Activated CD8-positive, alpha-beta T cell treated with anti-CD3 and anti-CD28 coated beads for 36 hours (primary cell): ENCODE measurements at regions not wholly inside any gene's neighbourhood (a gene's known extent, or its start where the extent isn't known, plus 50 kb on each side); places are given as distances from the start of the nearest gene placed in this dataset.

Experiments
- ATAC-seq: fragments of 200-7000 bp; cut with Tn5 transposase; one replicate; pipeline ENCODE4 v1.10.0; 2021; ENCODE audit warnings: mild to moderate bottlenecking, moderate library complexity
- CTCF ChIA-PET: fragments of 350-600 bp; sonication (Branson Sonifier 250); formaldehyde crosslinking; loops from one replicate; lab custom pipeline; 2021; ENCODE audit warnings: antibody characterized with exemption; lab: Charles Lee
- POLR2A ChIA-PET: fragments of 350-600 bp; sonication (Branson Sonifier 250); formaldehyde crosslinking; loops from one replicate; lab custom pipeline; 2021; ENCODE audit warnings: antibody characterized with exemption; lab: Charles Lee
- DNase-seq: peaks from one replicate; pipeline ENCODE4 v3.0.0-alpha.2; 2020
- H3K27ac Mint-ChIP-seq: one replicate; pipeline ENCODE4 v1.8.0; 2021; ENCODE audit warnings: mild to moderate bottlenecking, mixed read lengths
- H3K27me3 Mint-ChIP-seq: one replicate; pipeline ENCODE4 v1.8.0; 2021; ENCODE audit warnings: mixed read lengths
- H3K36me3 Mint-ChIP-seq: one replicate; pipeline ENCODE4 v1.8.0; 2021; ENCODE audit warnings: low read depth, mixed read lengths
- H3K4me1 Mint-ChIP-seq: one replicate; pipeline ENCODE4 v1.8.0; 2021; ENCODE audit warnings: low read depth, mixed read lengths
- H3K4me3 Mint-ChIP-seq: one replicate; pipeline ENCODE4 v1.8.0; 2021; ENCODE audit warnings: mild to moderate bottlenecking, moderate library complexity, mixed read lengths
- H3K9me3 Mint-ChIP-seq: one replicate; pipeline ENCODE4 v1.8.0; 2021; ENCODE audit warnings: mixed read lengths
- CTCF ChIP-seq: fragments of 200-600 bp; IDR thresholded peaks from one replicate; pipeline ENCODE4 v1.8.0; 2022; ENCODE audit warnings: antibody characterized with exemption, mild to moderate bottlenecking
- intact Hi-C: fragments of 100-400 bp; cut with micrococcal nuclease; formaldehyde crosslinking; loops from one replicate; pipeline ENCODE4 v1.10.0; 2022

- intact Hi-C loops: no loop called here
- no peak for ATAC-seq
- POLR2A ChIA-PET: no interaction called here
These were observed 184.3 kb upstream of the IRX1 start for GRCh38 chr5:3411363-3411762.

GRCh38 chr5:3401635-3402034 lies 194.0 kb upstream of the IRX1 start:
- ATAC-seq (no peak), DNase-seq (no peak)
- Mint-ChIP-seq H3K4me3 (no peak overlapping the region), H3K27me3 (no peaks in the 10 kb centered on the region), H3K4me1 (no peaks in the 10 kb centered on the region), H3K27ac (no peak overlapping the region), H3K9me3 (peaks cover 6% of the 10 kb centered on the region), H3K36me3 (no peaks in the 10 kb centered on the region)
- intact Hi-C loops: no loop called here
- ChIA-PET POLR2A (no interaction called here), CTCF (no interaction called here)
- TF ChIP-seq CTCF: no peak

More at GRCh38 chr5:3411363-3411762, 184.3 kb upstream of the IRX1 start:
- Mint-ChIP-seq H3K36me3 (no peaks in the 10 kb centered on the region), H3K27me3 (no peaks in the 10 kb centered on the region), H3K4me1 (no peaks in the 10 kb centered on the region), H3K27ac (no peak overlapping the region), H3K4me3 (no peak overlapping the region), H3K9me3 (peaks cover 9% of the 10 kb centered on the region)
- no peak for TF ChIP-seq CTCF
- CTCF ChIA-PET: no interaction called here
- DNase-seq: no peak

DNA sequence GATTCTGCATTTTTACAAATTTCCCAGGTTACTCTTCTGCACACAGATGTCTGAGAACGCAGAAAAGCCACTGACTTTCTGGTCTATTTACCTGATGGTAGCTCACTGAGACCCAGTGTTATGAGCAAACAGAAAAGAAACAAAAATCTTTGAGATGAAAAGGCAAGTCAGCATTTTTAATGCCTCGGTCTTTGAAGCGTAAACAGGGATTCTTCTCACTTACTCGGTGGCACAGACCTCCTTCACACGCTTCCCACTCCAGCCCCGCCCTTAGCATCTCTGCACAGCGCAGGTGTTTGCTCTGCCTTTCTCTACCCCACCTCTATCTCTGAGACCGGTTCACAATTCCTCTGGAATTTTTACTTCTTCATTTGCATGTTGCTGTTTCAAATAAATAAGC lies 195.0 kb upstream of the IRX1 start:
- Mint-ChIP-seq H3K4me3 (no peak overlapping the region), H3K27ac (no peak overlapping the region), H3K4me1 (no peaks in the 10 kb centered on the region), H3K36me3 (no peaks in the 10 kb centered on the region), H3K27me3 (no peaks in the 10 kb centered on the region), H3K9me3 (peaks cover 4% of the 10 kb centered on the region)
- no peak for TF ChIP-seq CTCF
- ChIA-PET CTCF (no interaction called here), POLR2A (no interaction called here)
- no peak for DNase-seq
- no peak for ATAC-seq
- intact Hi-C loops: no loop called here

- Mint-ChIP-seq H3K27ac (no peak overlapping the region), H3K36me3 (no peaks in the 10 kb centered on the region), H3K9me3 (peaks cover 4% of the 10 kb centered on the region), H3K4me3 (no peak overlapping the region), H3K4me1 (no peaks in the 10 kb centered on the region), H3K27me3 (no peaks in the 10 kb centered on the region)
- DNase-seq (no peak), ATAC-seq (no peak)
- ChIA-PET CTCF (no interaction called here), POLR2A (no interaction called here)
- TF ChIP-seq CTCF: no peak
- intact Hi-C loops: no loop called here
These were observed 200.6 kb upstream of the IRX1 start for GRCh38 chr5:3394891-3395599.

DNA sequence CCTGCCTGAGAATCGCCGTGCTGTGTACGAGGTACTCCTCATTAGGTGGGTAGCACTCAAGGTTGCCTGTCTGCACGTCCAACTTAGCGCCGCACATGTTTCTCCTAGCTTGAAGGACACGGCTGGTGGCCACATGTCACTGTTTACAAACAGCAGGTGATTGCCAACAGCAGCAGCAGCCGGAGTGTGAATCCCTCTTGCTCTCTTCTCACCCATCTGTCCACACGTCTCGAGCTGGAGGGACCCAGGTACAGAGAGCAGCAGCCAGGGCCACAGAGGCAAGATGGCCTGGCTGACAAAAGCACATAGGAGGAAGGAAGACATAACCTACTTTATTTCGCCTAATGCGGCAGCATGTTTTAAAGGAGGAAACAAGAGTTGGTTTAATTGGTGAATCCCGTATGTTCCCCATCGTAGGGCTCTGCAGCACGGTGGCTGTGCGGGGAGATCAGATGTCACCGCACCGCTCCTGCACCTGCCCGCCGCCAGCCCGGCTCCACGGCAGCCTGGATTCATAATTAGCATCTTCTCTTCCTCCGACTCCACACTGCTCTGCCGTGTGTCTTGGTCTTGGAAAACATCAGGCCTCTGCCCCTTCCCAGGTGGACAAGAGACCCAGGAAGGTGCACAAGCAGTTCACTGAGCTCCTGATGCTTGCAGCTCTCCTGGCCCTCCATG lies 201.6 kb upstream of the IRX1 start:
- Mint-ChIP-seq H3K27me3 (no peaks in the 10 kb centered on the region), H3K9me3 (no peaks in the 10 kb centered on the region), H3K36me3 (no peaks in the 10 kb centered on the region), H3K4me1 (no peaks in the 10 kb centered on the region), H3K27ac (no peak overlapping the region), H3K4me3 (no peak overlapping the region)
- intact Hi-C loops: no loop called here
- DNase-seq (no peak), ATAC-seq (no peak)
- no peak for TF ChIP-seq CTCF
- ChIA-PET CTCF (no interaction called here), POLR2A (no interaction called here)
